ENCODE measurements at regions not wholly inside any gene's neighbourhood (a gene's known extent, or its start where the extent isn't known, plus 50 kb on each side); places are given as distances from the start of the nearest gene placed in this dataset.

GRCh38 chr10:45198486-45199204 lies 116.8 kb downstream of the OR13A1 start:
- TF ChIP-seq, protein P1, sequence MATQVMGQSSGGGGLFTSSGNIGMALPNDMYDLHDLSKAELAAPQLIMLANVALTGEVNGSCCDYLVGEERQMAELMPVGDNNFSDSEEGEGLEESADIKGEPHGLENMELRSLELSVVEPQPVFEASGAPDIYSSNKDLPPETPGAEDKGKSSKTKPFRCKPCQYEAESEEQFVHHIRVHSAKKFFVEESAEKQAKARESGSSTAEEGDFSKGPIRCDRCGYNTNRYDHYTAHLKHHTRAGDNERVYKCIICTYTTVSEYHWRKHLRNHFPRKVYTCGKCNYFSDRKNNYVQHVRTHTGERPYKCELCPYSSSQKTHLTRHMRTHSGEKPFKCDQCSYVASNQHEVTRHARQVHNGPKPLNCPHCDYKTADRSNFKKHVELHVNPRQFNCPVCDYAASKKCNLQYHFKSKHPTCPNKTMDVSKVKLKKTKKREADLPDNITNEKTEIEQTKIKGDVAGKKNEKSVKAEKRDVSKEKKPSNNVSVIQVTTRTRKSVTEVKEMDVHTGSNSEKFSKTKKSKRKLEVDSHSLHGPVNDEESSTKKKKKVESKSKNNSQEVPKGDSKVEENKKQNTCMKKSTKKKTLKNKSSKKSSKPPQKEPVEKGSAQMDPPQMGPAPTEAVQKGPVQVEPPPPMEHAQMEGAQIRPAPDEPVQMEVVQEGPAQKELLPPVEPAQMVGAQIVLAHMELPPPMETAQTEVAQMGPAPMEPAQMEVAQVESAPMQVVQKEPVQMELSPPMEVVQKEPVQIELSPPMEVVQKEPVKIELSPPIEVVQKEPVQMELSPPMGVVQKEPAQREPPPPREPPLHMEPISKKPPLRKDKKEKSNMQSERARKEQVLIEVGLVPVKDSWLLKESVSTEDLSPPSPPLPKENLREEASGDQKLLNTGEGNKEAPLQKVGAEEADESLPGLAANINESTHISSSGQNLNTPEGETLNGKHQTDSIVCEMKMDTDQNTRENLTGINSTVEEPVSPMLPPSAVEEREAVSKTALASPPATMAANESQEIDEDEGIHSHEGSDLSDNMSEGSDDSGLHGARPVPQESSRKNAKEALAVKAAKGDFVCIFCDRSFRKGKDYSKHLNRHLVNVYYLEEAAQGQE (IDR thresholded peaks at IDR 0.05; ENCODE audit: insufficient replicate concordance, low read depth), result no peak
- TF ChIP-seq CTCF (IDR thresholded peaks at IDR 0.05; ENCODE audit: insufficient read depth, low read length) (no peak), POLR2AphosphoS5 (IDR thresholded peaks at IDR 0.05; ENCODE audit: low read depth) (no peak), GABPA (IDR thresholded peaks at IDR 0.05; ENCODE audit: low read depth) (no peak), SPI1 (IDR thresholded peaks at IDR 0.05; ENCODE audit: borderline replicate concordance, low read depth) (no peak)

Measured in HL-60 (cell line).